SK-N-SH (cell line): ENCODE measurements at regions not wholly inside any gene's neighbourhood (a gene's known extent, or its start where the extent isn't known, plus 50 kb on each side); places are given as distances from the start of the nearest gene placed in this dataset.

Experiments
- CTCF ChIA-PET: fragments of 300-600, 350-600 bp; formaldehyde crosslinking; extraction: SDS; loops from one replicate; lab custom pipeline; 2021; lab: Yijun Ruan, JAX
- POLR2A ChIA-PET: fragments of 350-600 bp; sonication (Branson Sonifier 250); formaldehyde crosslinking; extraction: SDS; loops from one replicate; lab custom pipeline; 2020; ENCODE audit warnings: antibody characterized with exemption, inconsistent platforms; lab: Yijun Ruan, JAX
- DNase-seq: peaks from one replicate; pipeline ENCODE4 v3.0.0; 2012
- H2AFZ ChIP-seq: fragments of 200-600 bp; sonication (generic); 2 replicates; pipeline ENCODE4 v1.8.1; 2016; ENCODE audit warnings: antibody characterized with exemption, mild to moderate bottlenecking, low read depth
- H3F3A ChIP-seq: fragments of 200-600 bp; sonication (generic); replicated peaks from 2 replicates; pipeline ENCODE3; 2016; ENCODE audit warnings: antibody characterized with exemption, mild to moderate bottlenecking; ENCODE audit not compliant: insufficient read depth
- H3K27ac ChIP-seq, 2 experiments: fragments of 200-500 bp in 1 of 2; fragments of 200-600 bp in 1 of 2; sonication (Bioruptor generic) in 1 of 2; sonication (generic), shearing (Covaris generic) in 1 of 2; 2 replicates each; pipeline versions ENCODE4 v1.5.1 to v1.6.1; 2014 to 2016; ENCODE audit warnings: low read depth in 2 of 2, inconsistent platforms in 1 of 2, low read length in 1 of 2, mild to moderate bottlenecking in 1 of 2, mixed read lengths in 1 of 2
- H3K27me3 ChIP-seq: fragments of 200-600 bp; sonication (generic), shearing (Covaris generic); 2 replicates; pipeline ENCODE4 v1.6.1; 2016; ENCODE audit warnings: mixed run types; ENCODE audit not compliant: insufficient read depth
- H3K36me3 ChIP-seq, 2 experiments: fragments of 200-500 bp in 1 of 2; fragments of 200-600 bp in 1 of 2; sonication (Bioruptor generic) in 1 of 2; sonication (generic) in 1 of 2; replicated peaks in 1 of 2; 2 replicates each; pipeline versions ENCODE3 to v1.5.1; 2014 to 2016; ENCODE audit warnings: low read length in 1 of 2, mild to moderate bottlenecking in 1 of 2; ENCODE audit not compliant: insufficient read depth in 2 of 2, control insufficient read depth in 1 of 2
- H3K4me1 ChIP-seq, 2 experiments: fragments of 200-500 bp in 1 of 2; fragments of 200-600 bp in 1 of 2; sonication (Bioruptor generic) in 1 of 2; sonication (generic), shearing (Covaris generic) in 1 of 2; 2 replicates each; pipeline versions ENCODE4 v1.5.1 to v1.6.1; 2014 to 2016; ENCODE audit warnings: low read depth in 1 of 2, low read length in 1 of 2, mixed run types in 1 of 2; ENCODE audit not compliant: insufficient read depth in 2 of 2, control insufficient read depth in 1 of 2
- H3K4me2 ChIP-seq: fragments of 200-600 bp; sonication (generic), shearing (Covaris generic); 2 replicates; pipeline ENCODE4 v1.6.1; 2017; ENCODE audit warnings: mixed run types
- H3K4me3 ChIP-seq, 2 experiments: fragments of 200-500 bp in 1 of 2; fragments of 200-600 bp in 1 of 2; sonication (Bioruptor generic) in 1 of 2; sonication (generic), shearing (Covaris generic) in 1 of 2; 2 replicates each; pipeline versions ENCODE4 v1.5.1 to v1.8.1; 2014 to 2016; ENCODE audit warnings: low read depth in 2 of 2, inconsistent platforms in 1 of 2, low read length in 1 of 2, mild to moderate bottlenecking in 1 of 2, mixed read lengths in 1 of 2, moderate library complexity in 1 of 2
- H3K79me2 ChIP-seq: fragments of 200-600 bp; sonication (generic); 2 replicates; pipeline ENCODE4 v1.8.1; 2017; ENCODE audit warnings: mild to moderate bottlenecking; ENCODE audit not compliant: insufficient read depth
- H3K9ac ChIP-seq: fragments of 200-600 bp; sonication (generic); 2 replicates; pipeline ENCODE4 v1.6.1; 2017; ENCODE audit warnings: mixed run types
- H3K9me2 ChIP-seq: fragments of 200-600 bp; sonication (generic); 2 replicates; pipeline ENCODE4 v1.6.1; 2017; ENCODE audit warnings: mixed run types
- H3K9me3 ChIP-seq: fragments of 200-600 bp; sonication (generic); 2 replicates; pipeline ENCODE4 v1.6.1; 2017; ENCODE audit warnings: mixed run types, mild to moderate bottlenecking, moderate library complexity
- H4K20me1 ChIP-seq: fragments of 200-600 bp; sonication (generic); 2 replicates; pipeline ENCODE4 v1.6.1; 2017; ENCODE audit warnings: mild to moderate bottlenecking, mixed run types; ENCODE audit not compliant: insufficient read depth
- EP300 ChIP-seq, 2 experiments: IDR thresholded peaks; 2 replicates each; pipeline versions ENCODE4 v1.4.0 to v1.6.1; 2012; ENCODE audit warnings: borderline replicate concordance in 1 of 2, low read depth in 1 of 2, low read length in 1 of 2
- IRF3 ChIP-seq: fragments of 150-350 bp; IDR thresholded peaks from 2 replicates; pipeline ENCODE4 v1.6.1; 2016; ENCODE audit warnings: mild to moderate bottlenecking, low read depth, low read length
- PBX3 ChIP-seq: IDR thresholded peaks from 2 replicates; pipeline ENCODE4; 2012
- RCOR1 ChIP-seq: fragments of 150-350 bp; IDR thresholded peaks from 2 replicates; pipeline ENCODE4 v1.6.1; 2017; ENCODE audit warnings: antibody characterized with exemption, low read length
- REST ChIP-seq: IDR thresholded peaks from 2 replicates; pipeline ENCODE4 v1.6.1; 2012; ENCODE audit warnings: mild to moderate bottlenecking, low read depth, low read length, moderate library complexity
- RFX5 ChIP-seq: IDR thresholded peaks from 2 replicates; pipeline ENCODE4 v1.6.1; 2012; ENCODE audit warnings: mild to moderate bottlenecking, improper control_type of control experiment, low read length
- RXRA ChIP-seq: IDR thresholded peaks from 2 replicates; pipeline ENCODE4 v1.4.0; 2012; ENCODE audit warnings: low read depth, mild to moderate bottlenecking, borderline replicate concordance
- TAF1 ChIP-seq: IDR thresholded peaks from 2 replicates; pipeline ENCODE4 v1.6.1; 2012; ENCODE audit warnings: low read depth, mild to moderate bottlenecking, low read length, moderate library complexity, borderline replicate concordance
- YY1 ChIP-seq: IDR thresholded peaks from 2 replicates; pipeline ENCODE4 v1.4.0; 2012; ENCODE audit warnings: low read depth, mild to moderate bottlenecking
- ZBTB33 ChIP-seq: IDR thresholded peaks from 2 replicates; pipeline ENCODE4 v1.4.0; 2012; ENCODE audit warnings: low read depth, borderline replicate concordance
- WGBS: methylation state at CpG from one replicate; pipeline ENCODE4 v1.1.6; 2017; ENCODE audit warnings: low lambda C conversion rate; 5-methylcytosine and 5-hydroxymethylcytosine counted together

GRCh38 chr6:138560130-138560860 lies 61.0 kb upstream of the NHSL1 start:
- ChIA-PET POLR2A (no interaction called here), CTCF (interaction anchor here (1.0 to 1.2 kb wide), 2 partner anchors 30 to 206 kb away, joined by 3 read pairs; no protein-coding TSS in a partner anchor)
- Histone ChIP-seq H3K27ac (no peak overlapping the region), H2AFZ (no peak overlapping the region), H3K27me3 (peaks cover 27% of the 10 kb centered on the region), H3K9me3 (no peaks in the 10 kb centered on the region), H3K4me2 (no peak overlapping the region), H3F3A (no peaks in the 10 kb centered on the region), H4K20me1 (no peaks in the 10 kb centered on the region), H3K36me3 (no peaks in the 10 kb centered on the region), H3K79me2 (no peaks in the 10 kb centered on the region), H3K4me3 (no peak overlapping the region), H3K4me1 (no peaks in the 10 kb centered on the region), H3K9me2 (no peaks in the 10 kb centered on the region), H3K9ac (no peak overlapping the region)
- TF ChIP-seq ZBTB33 (no peak), YY1 (no peak), IRF3 (no peak), TAF1 (no peak), RXRA (no peak), EP300 (IDR thresholded peaks at IDR 0.05; ENCODE audit: borderline replicate concordance in 1 of 2, low read depth in 1 of 2, low read length in 1 of 2) (no peak), REST (no peak), PBX3 (no peak), RCOR1 (no peak), RFX5 (no peak)
- no peak for DNase-seq
- 12% methylated on average over 10 of the region's 10 CpGs for WGBS
